GM23338 (cell line): ENCODE measurements at regions not wholly inside any gene's neighbourhood (a gene's known extent, or its start where the extent isn't known, plus 50 kb on each side); places are given as distances from the start of the nearest gene placed in this dataset.
A peak's percentile ranks its signal among the peaks of the same experiment; 100 is the strongest.

Experiments
- ATAC-seq: fragments of 200-7000 bp; cut with Tn5 transposase; 3 replicates; pipeline ENCODE4 v1.9.1; 2020
- DNase-seq: peaks from one replicate; pipeline ENCODE4 v3.0.0-alpha.2; 2015; ENCODE audit warnings: low spot score
- H2AFZ ChIP-seq: fragments of 200-600 bp; sonication (generic); 2 replicates; pipeline ENCODE4 v1.8.0; 2016; ENCODE audit warnings: antibody characterized with exemption, mild to moderate bottlenecking, moderate library complexity
- H3F3A ChIP-seq: fragments of 200-600 bp; sonication (generic); replicated peaks from 2 replicates; pipeline ENCODE4 v1.8.0; 2017; ENCODE audit warnings: antibody characterized with exemption, mixed run types, low read depth
- H3K27ac ChIP-seq: fragments of 200-600 bp; sonication (generic); 2 replicates; pipeline ENCODE4 v1.6.1; 2016; ENCODE audit warnings: low read depth
- H3K27me3 ChIP-seq: fragments of 200-600 bp; sonication (generic); 2 replicates; pipeline ENCODE4 v1.8.0; 2016; ENCODE audit warnings: mild to moderate bottlenecking, mixed run types, moderate library complexity; ENCODE audit not compliant: insufficient read depth
- H3K36me3 ChIP-seq: fragments of 200-600 bp; sonication (generic); 2 replicates; pipeline ENCODE4 v1.8.0; 2016; ENCODE audit warnings: mild to moderate bottlenecking; ENCODE audit not compliant: insufficient read depth
- H3K4me1 ChIP-seq: fragments of 200-600 bp; sonication (generic); 2 replicates; pipeline ENCODE4 v1.8.0; 2016; ENCODE audit warnings: mild to moderate bottlenecking, moderate library complexity; ENCODE audit not compliant: insufficient read depth
- H3K4me2 ChIP-seq: fragments of 200-600 bp; sonication (generic); 2 replicates; pipeline ENCODE4 v1.7.1; 2017; ENCODE audit warnings: mixed run types
- H3K4me3 ChIP-seq: fragments of 200-600 bp; sonication (generic); 2 replicates; pipeline ENCODE4 v1.6.1; 2016; ENCODE audit warnings: mixed run types
- H3K79me2 ChIP-seq: fragments of 200-600 bp; sonication (generic); replicated peaks from 2 replicates; pipeline ENCODE4 v1.8.0; 2017; ENCODE audit warnings: mild to moderate bottlenecking; ENCODE audit not compliant: insufficient read depth
- H3K9me2 ChIP-seq: fragments of 200-600 bp; sonication (generic); 2 replicates; pipeline ENCODE4 v1.8.0; 2017; ENCODE audit not compliant: insufficient read depth
- H4K20me1 ChIP-seq: fragments of 200-600 bp; sonication (generic); replicated peaks from 2 replicates; pipeline ENCODE4 v1.8.0; 2017; ENCODE audit warnings: mild to moderate bottlenecking; ENCODE audit not compliant: insufficient read depth
- H3K27ac Mint-ChIP-seq: 2 replicates; pipeline ENCODE4 v1.8.0; 2020; ENCODE audit warnings: inconsistent platforms, mild to moderate bottlenecking, moderate library complexity, mixed read lengths
- H3K27me3 Mint-ChIP-seq: 3 replicates; pipeline ENCODE4 v1.8.0; 2022; ENCODE audit warnings: low read depth, mild to moderate bottlenecking, moderate library complexity, mixed read lengths, inconsistent platforms; ENCODE audit not compliant: insufficient read depth, poor library complexity
- H3K36me3 Mint-ChIP-seq: 3 replicates; pipeline ENCODE4 v1.8.0; 2021; ENCODE audit warnings: low read depth, mild to moderate bottlenecking, inconsistent platforms, moderate library complexity, mixed read lengths
- H3K4me1 Mint-ChIP-seq: 3 replicates; pipeline ENCODE4 v1.8.0; 2020; ENCODE audit warnings: mild to moderate bottlenecking, inconsistent platforms, mixed read lengths
- H3K4me3 Mint-ChIP-seq: 3 replicates; pipeline ENCODE4 v1.8.0; 2021; ENCODE audit warnings: moderate library complexity, mild to moderate bottlenecking, inconsistent platforms, mixed read lengths
- H3K9me3 Mint-ChIP-seq: 3 replicates; pipeline ENCODE4 v1.8.0; 2020; ENCODE audit warnings: moderate library complexity, mild to moderate bottlenecking, inconsistent platforms, mixed read lengths
- CTCF ChIP-seq, 2 experiments: fragments of 200-600 bp in 1 of 2; sonication (generic) in 1 of 2; conservative IDR thresholded peaks; 2 replicates each; pipeline versions ENCODE4 v1.5.1 to v1.6.1; 2016 to 2017; ENCODE audit warnings: antibody characterized with exemption in 2 of 2, low read depth in 2 of 2, mild to moderate bottlenecking in 2 of 2, moderate library complexity in 1 of 2
- ETS1 ChIP-seq: IDR thresholded peaks from 2 replicates; pipeline ENCODE4 v1.6.1; 2016; ENCODE audit warnings: antibody characterized with exemption
- EZH2 ChIP-seq: fragments of 200-600 bp; sonication (generic); IDR thresholded peaks from one replicate; pipeline ENCODE4 v1.8.0; 2017; ENCODE audit warnings: antibody characterized with exemption, mild to moderate bottlenecking, low read depth; ENCODE audit not compliant: unreplicated experiment
- JUNB ChIP-seq: IDR thresholded peaks from one replicate; pipeline ENCODE4 v1.6.1; 2016; ENCODE audit warnings: antibody characterized with exemption; ENCODE audit not compliant: unreplicated experiment
- POLR2AphosphoS5 ChIP-seq: IDR thresholded peaks from 2 replicates; pipeline ENCODE4 v1.6.1; 2016; ENCODE audit warnings: antibody characterized with exemption, low read depth
- REST ChIP-seq: IDR thresholded peaks from one replicate; pipeline ENCODE4 v1.6.1; 2018; ENCODE audit warnings: antibody characterized with exemption; ENCODE audit not compliant: unreplicated experiment
- STAT1 ChIP-seq: IDR thresholded peaks from one replicate; pipeline ENCODE4 v1.6.1; 2016; ENCODE audit warnings: antibody characterized with exemption; ENCODE audit not compliant: unreplicated experiment
- ZNF114 ChIP-seq: fragments of 250-450 bp; sonication (Bioruptor Pico); IDR thresholded peaks from 2 replicates; pipeline ENCODE4 v1.5.0; 2020; ENCODE audit warnings: mild to moderate bottlenecking, moderate library complexity
- ZNF331 ChIP-seq: fragments of 250-450 bp; sonication (Bioruptor Pico); IDR thresholded peaks from 2 replicates; pipeline ENCODE4 v1.5.0; 2020; ENCODE audit warnings: low read depth, mild to moderate bottlenecking, moderate library complexity
- ZNF462 ChIP-seq: fragments of 250-450 bp; sonication (Bioruptor Pico); IDR thresholded peaks from 2 replicates; pipeline ENCODE4 v1.5.0; 2020; ENCODE audit warnings: mild to moderate bottlenecking, moderate library complexity

- TF ChIP-seq REST (no peak), POLR2AphosphoS5 (no peak), ZNF114 (CRISPR knock-in tag) (no peak), STAT1 (no peak)
Observed at GRCh38 chr12:31845613-31846322, 113.4 kb upstream of the RESF1 start (continued).

GRCh38 chr12:31843398-31844095 is 114.7 kb upstream of the AMN1 start:
- no peaks in the 10 kb centered on the region for H3K4me1 Mint-ChIP-seq
- no peak overlapping the region for H3K4me3 Mint-ChIP-seq
- peaks cover 33% of the 10 kb centered on the region for H3K36me3 Mint-ChIP-seq
- H3K9me3 Mint-ChIP-seq, result peaks cover 64% of the 10 kb centered on the region
- no peak for DNase-seq
- Histone ChIP-seq H2AFZ (peak overlapping the region; percentile 84; the same call in 1 of the 2 replicates), H3K9me2 (0 out of 2 replicates have a peak, but pooled peaks cover 5% of the 10 kb centered on the region), H3K27me3 (no peaks in the 10 kb centered on the region), H3K4me1 (no peaks in the 10 kb centered on the region), H3K36me3 (peaks cover 10% of the 10 kb centered on the region; the same call in 1 of the 2 replicates), H3K4me2 (no peak overlapping the region), H3F3A (no peaks in the 10 kb centered on the region), H4K20me1 (no peaks in the 10 kb centered on the region), H3K79me2 (no peaks in the 10 kb centered on the region), H3K27ac (no peak overlapping the region), H3K4me3 (no peak overlapping the region)
- no peak for ATAC-seq
- H3K27ac Mint-ChIP-seq, result no peak overlapping the region
- H3K27me3 Mint-ChIP-seq, result peaks cover 8% of the 10 kb centered on the region
- no peak for TF ChIP-seq JUNB
- no peak for TF ChIP-seq ZNF114 (CRISPR knock-in tag)
- no peak for TF ChIP-seq STAT1
- TF ChIP-seq ZNF331 (CRISPR knock-in tag), result no peak
- no peak for TF ChIP-seq EZH2
- no peak for TF ChIP-seq ETS1
- TF ChIP-seq CTCF (conservative IDR thresholded peaks at IDR 0.05; ENCODE audit: low read depth in 2 of 2), result no peak
- no peak for TF ChIP-seq ZNF462 (CRISPR knock-in tag)
